ENCODE measurements at regions not wholly inside any gene's neighbourhood (a gene's known extent, or its start where the extent isn't known, plus 50 kb on each side); places are given as distances from the start of the nearest gene placed in this dataset.

DNA sequence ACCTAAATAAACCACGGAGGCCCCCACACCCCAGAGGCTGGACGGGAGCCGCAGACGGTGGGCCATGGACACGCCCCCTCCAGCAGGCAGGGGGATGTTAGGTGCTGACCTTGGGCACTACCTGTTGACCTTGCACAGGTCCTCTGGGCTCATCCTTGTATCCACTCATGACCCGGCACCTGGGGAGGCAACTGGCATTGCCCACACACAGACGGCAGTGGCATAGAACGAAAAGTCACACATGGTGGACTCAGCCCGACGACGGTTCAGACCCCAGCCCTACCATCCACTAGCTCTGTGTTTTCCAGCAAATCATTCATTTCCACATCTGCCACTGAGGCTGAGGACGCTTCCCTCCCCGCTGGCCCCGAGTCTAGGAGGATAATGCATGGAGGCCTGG lies 247.7 kb upstream of the PPP2R2D start:
- H3K36me3 ChIP-seq (ENCODE audit: insufficient read depth, low read length), result no peaks in the 10 kb centered on the region
- Mint-ChIP-seq H3K27ac (no peak overlapping the region), H3K36me3 (ENCODE audit: low read depth) (no peaks in the 10 kb centered on the region), H3K4me1 (ENCODE audit: low read depth) (no peaks in the 10 kb centered on the region), H3K27me3 (peaks cover 48% of the 10 kb centered on the region), H3K9me3 (no peaks in the 10 kb centered on the region), H3K4me3 (no peak overlapping the region)
- POLR2A ChIA-PET, result no interaction called here
- peaks cover 2% of the 10 kb centered on the region for H3K4me1 ChIP-seq (ENCODE audit: insufficient read depth, low read length)
- DNase-seq, result no peak
- CTCF ChIA-PET, result no interaction called here
- no peak for TF ChIP-seq CTCF (IDR thresholded peaks at IDR 0.05)
- peaks cover 0 to 10% of the 10 kb centered on the region in 2 experiments for H3K27me3 ChIP-seq (ENCODE audit: control insufficient read depth in 1 of 2, insufficient read depth in 2 of 2, low read length in 2 of 2)
- intact Hi-C loops (cut with DNase I, micrococcal nuclease), result no loop called here
- H3K9me3 ChIP-seq (ENCODE audit: control insufficient read depth in 1 of 2, insufficient read depth in 1 of 2, low read length in 2 of 2), result peaks cover 0 to 22% of the 10 kb centered on the region in 2 experiments
- no peak overlapping the region for H3K27ac ChIP-seq (ENCODE audit: low read depth in 1 of 2, low read length in 2 of 2)
- no peak overlapping the region for H3K4me3 ChIP-seq (ENCODE audit: low read length)
- ATAC-seq (ENCODE audit: poor library complexity), result no peak

DNA sequence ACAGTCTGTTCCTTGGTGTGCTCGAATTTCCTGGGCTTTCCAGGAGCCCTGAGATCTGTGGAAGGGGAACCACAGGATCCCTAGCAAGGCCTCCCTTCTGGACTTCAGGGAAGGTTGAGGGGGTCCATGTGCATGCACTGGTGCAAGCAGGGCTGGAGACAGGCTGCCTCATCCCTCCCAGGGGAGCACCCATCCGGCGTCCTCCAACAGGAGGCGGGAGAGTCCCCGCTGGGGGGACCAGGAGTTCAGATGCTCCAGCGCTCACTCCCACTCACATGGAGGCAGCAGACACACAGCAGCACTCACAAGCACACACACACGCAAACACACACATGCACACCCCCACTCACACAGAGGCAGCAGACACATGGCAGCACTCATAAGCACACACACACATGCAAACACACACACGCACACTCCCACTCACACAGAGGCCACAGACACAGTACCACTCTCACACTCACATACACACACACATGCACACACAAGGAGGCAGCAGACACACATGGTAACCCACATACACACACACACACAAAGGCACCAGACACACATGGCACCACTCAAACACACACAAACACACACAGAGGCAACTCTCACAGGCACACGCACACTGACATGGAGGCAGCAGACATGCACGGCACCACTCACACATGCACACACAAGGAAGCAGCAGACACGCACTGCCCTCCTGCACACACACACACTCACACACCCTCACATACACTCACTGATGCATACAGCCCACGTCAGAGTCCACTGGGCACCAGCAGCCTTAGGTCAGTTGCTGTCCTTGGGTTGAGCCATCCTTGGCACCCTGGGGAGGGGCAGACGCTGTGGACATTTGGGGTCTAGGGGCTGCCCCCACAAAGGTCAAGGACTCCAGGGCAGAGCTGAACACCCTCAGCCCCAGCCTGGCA lies 247.0 kb upstream of the PPP2R2D start:
- no peaks in the 10 kb centered on the region for H3K36me3 ChIP-seq (ENCODE audit: insufficient read depth, low read length)
- H3K4me1 Mint-ChIP-seq (ENCODE audit: low read depth), result no peaks in the 10 kb centered on the region
- ChIA-PET CTCF (no interaction called here), POLR2A (no interaction called here)
- peaks cover 2% of the 10 kb centered on the region for H3K4me1 ChIP-seq (ENCODE audit: insufficient read depth, low read length)
- peaks cover 0 to 10% of the 10 kb centered on the region in 2 experiments for H3K27me3 ChIP-seq (ENCODE audit: control insufficient read depth in 1 of 2, insufficient read depth in 2 of 2, low read length in 2 of 2)
- H3K9me3 Mint-ChIP-seq, result no peaks in the 10 kb centered on the region
- no peak overlapping the region for H3K4me3 Mint-ChIP-seq
- H3K9me3 ChIP-seq (ENCODE audit: control insufficient read depth in 1 of 2, insufficient read depth in 1 of 2, low read length in 2 of 2), result peaks cover 0 to 28% of the 10 kb centered on the region in 2 experiments
- intact Hi-C loops (cut with DNase I, micrococcal nuclease), result no loop called here
- H3K27ac ChIP-seq (ENCODE audit: low read depth in 1 of 2, low read length in 2 of 2), result no peak overlapping the region
- ATAC-seq (ENCODE audit: poor library complexity), result no peak
- H3K27ac Mint-ChIP-seq, result no peak overlapping the region
- H3K4me3 ChIP-seq (ENCODE audit: low read length), result no peak overlapping the region
- no peaks in the 10 kb centered on the region for H3K36me3 Mint-ChIP-seq (ENCODE audit: low read depth)
- no peak for TF ChIP-seq CTCF (IDR thresholded peaks at IDR 0.05)
- H3K27me3 Mint-ChIP-seq, result peaks cover 44% of the 10 kb centered on the region
- DNase-seq, result no peak

DNA sequence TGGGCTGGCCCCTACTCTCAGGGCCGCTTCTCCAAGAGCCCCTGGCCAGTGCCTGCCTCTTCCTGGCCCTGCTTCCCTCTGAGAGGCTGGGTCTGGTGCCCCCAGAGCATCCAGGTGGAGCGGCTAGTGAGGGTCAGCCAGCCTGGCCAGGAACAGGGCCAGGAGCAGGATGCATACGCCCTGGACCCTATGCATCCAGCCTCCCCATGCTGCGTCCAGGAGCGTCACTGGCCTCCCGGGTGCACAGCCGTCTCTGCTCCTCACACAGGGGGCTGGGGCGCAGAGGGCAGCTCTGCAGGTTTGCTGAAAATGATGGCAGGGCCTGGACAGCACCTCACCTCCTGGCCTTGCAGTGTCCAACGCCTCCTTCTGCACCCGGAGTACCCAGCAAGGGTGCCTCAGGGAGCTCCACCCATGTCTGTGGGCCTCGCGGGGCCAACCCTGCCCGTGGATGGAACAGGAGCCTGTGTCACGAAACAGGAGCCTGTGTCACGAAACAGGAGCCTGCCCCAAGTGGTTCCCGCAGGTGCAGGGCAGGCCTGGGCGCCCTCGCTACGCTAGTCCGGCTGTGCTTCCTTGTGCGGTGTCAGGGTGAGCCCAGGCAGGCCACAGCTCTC lies 246.2 kb upstream of the PPP2R2D start:
- ChIA-PET POLR2A (no interaction called here), CTCF (no interaction called here)
- Histone ChIP-seq H3K9me3 (ENCODE audit: control insufficient read depth in 1 of 2, insufficient read depth in 1 of 2, low read length in 2 of 2) (peaks cover 0 to 29% of the 10 kb centered on the region in 2 experiments), H3K27me3 (ENCODE audit: control insufficient read depth in 1 of 2, insufficient read depth in 2 of 2, low read length in 2 of 2) (peaks cover 0 to 10% of the 10 kb centered on the region in 2 experiments), H3K4me3 (ENCODE audit: low read length) (no peak overlapping the region), H3K36me3 (ENCODE audit: insufficient read depth, low read length) (no peaks in the 10 kb centered on the region), H3K27ac (ENCODE audit: low read depth in 1 of 2, low read length in 2 of 2) (no peak overlapping the region), H3K4me1 (ENCODE audit: insufficient read depth, low read length) (peaks cover 2% of the 10 kb centered on the region)
- intact Hi-C loops (cut with DNase I, micrococcal nuclease), result no loop called here
- Mint-ChIP-seq H3K27ac (no peak overlapping the region), H3K4me3 (no peak overlapping the region), H3K9me3 (no peaks in the 10 kb centered on the region), H3K4me1 (ENCODE audit: low read depth) (no peaks in the 10 kb centered on the region), H3K36me3 (ENCODE audit: low read depth) (no peaks in the 10 kb centered on the region), H3K27me3 (peaks cover 40% of the 10 kb centered on the region)
- TF ChIP-seq CTCF (IDR thresholded peaks at IDR 0.05), result no peak
- DNase-seq, result no peak
- ATAC-seq (ENCODE audit: poor library complexity), result no peak
